Cardiac fibroblast (primary cell): ENCODE measurements at regions not wholly inside any gene's neighbourhood (a gene's known extent, or its start where the extent isn't known, plus 50 kb on each side); places are given as distances from the start of the nearest gene placed in this dataset.
"Not testable (repeated sequence)": the region's sequence is repeated elsewhere in the genome, so short reads cannot be mapped to it uniquely, and the experiment has no call there.

Source experiments
- DNase-seq, 2 donors: peaks; one replicate each; pipeline versions ENCODE4 v3.0.0 to v3.0.0-alpha.2; 2010; ENCODE audit warnings: low read depth in 2 of 2
- H3K4me3 ChIP-seq, 2 donors: replicated peaks in 1 of 2; 1 replicate in 1 of 2; 2 replicates in 1 of 2; pipeline ENCODE4 v1.5.1; 2011; ENCODE audit warnings: low read depth in 2 of 2, low read length in 2 of 2, mild to moderate bottlenecking in 2 of 2, moderate library complexity in 1 of 2
- CTCF ChIP-seq: IDR thresholded peaks from one replicate; pipeline ENCODE4 v1.5.1; 2011; ENCODE audit warnings: low read depth, mild to moderate bottlenecking, low read length, inconsistent platforms

- H3K4me3 ChIP-seq: no peak overlapping the region
- DNase-seq: no peak
- no peak for TF ChIP-seq CTCF
These were observed 380.8 kb upstream of the NDN start for GRCh38 chr15:24067733-24068501.

GRCh38 chr15:24075420-24076089 lies 388.4 kb upstream of the NDN start:
- H3K4me3 ChIP-seq: no peak overlapping the region
- no peak for DNase-seq
- no peak for TF ChIP-seq CTCF

GRCh38 chr15:24076090-24076784 lies 389.1 kb upstream of the NDN start:
- DNase-seq: no peak
- no peak overlapping the region for H3K4me3 ChIP-seq
- no peak for TF ChIP-seq CTCF

- no peak for TF ChIP-seq CTCF
- H3K4me3 ChIP-seq: no peak overlapping the region
- DNase-seq: no peak
These were observed 391.4 kb upstream of the NDN start for GRCh38 chr15:24078310-24079029.

- not testable (repeated sequence) for DNase-seq, H3K4me3 ChIP-seq
These were observed 401.8 kb upstream of the NDN start for GRCh38 chr15:24088941-24089340.

GRCh38 chr15:24101503-24101902 lies 414.4 kb upstream of the NDN start:
- H3K4me3 ChIP-seq, DNase-seq: not testable (repeated sequence)

- H3K4me3 ChIP-seq, DNase-seq: not testable (repeated sequence)
These were observed 420.4 kb upstream of the NDN start for GRCh38 chr15:24107524-24107923.

- DNase-seq, H3K4me3 ChIP-seq: not testable (repeated sequence)
These were observed 420.8 kb upstream of the NDN start for GRCh38 chr15:24107948-24108347.

GRCh38 chr15:24108349-24108748 lies 421.2 kb upstream of the NDN start:
- DNase-seq, H3K4me3 ChIP-seq: not testable (repeated sequence)

GRCh38 chr15:24139622-24140021 lies 452.5 kb upstream of the NDN start:
- not testable (repeated sequence) for H3K4me3 ChIP-seq

GRCh38 chr15:24145070-24145469 lies 458.0 kb upstream of the NDN start:
- not testable (repeated sequence) for DNase-seq, H3K4me3 ChIP-seq

More at GRCh38 chr15:24139622-24140021, 452.5 kb upstream of the NDN start:
- DNase-seq: not testable (repeated sequence)
